ENCODE measurements at regions not wholly inside any gene's neighbourhood (a gene's known extent, or its start where the extent isn't known, plus 50 kb on each side); places are given as distances from the start of the nearest gene placed in this dataset.

DNA sequence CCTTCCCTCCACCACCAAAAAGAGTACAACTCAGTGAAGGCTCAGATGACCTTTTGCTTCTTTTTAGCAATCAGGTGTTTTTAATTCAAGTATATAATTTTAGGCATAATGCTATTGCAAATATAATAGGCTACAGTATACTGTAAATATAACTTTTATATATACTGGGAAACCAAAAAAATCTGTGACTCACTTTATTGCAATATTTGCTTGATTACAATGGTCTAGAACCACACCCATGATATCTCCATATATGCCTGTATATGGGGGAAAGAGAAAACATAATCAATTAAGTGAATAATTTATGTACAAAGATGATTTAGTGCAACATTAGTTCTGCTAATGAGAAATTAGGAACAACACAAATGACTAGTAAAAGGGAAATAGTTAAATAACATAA is 134.3 kb downstream of the TLE3 start:
- H3K79me2 ChIP-seq (ENCODE audit: low read depth), result no peaks in the 10 kb centered on the region
- no peaks in the 10 kb centered on the region for H3K36me3 ChIP-seq (ENCODE audit: low read depth)
- DNase-seq, result no peak
- no peaks in the 10 kb centered on the region for H3K9me2 ChIP-seq (ENCODE audit: insufficient read depth)
- no TSS peak for BruUV-seq (replicated peaks)
- POLR2A ChIA-PET (ENCODE audit: unreplicated experiment), result no interaction called here
- H4K20me1 ChIP-seq (ENCODE audit: insufficient read depth), result no peaks in the 10 kb centered on the region
- intact Hi-C loops (cut with micrococcal nuclease; ENCODE audit: unreplicated experiment), result no loop called here
- no peak overlapping the region for H3K4me2 ChIP-seq
- no peak overlapping the region for H3K4me3 ChIP-seq
- H3K9me3 ChIP-seq (ENCODE audit: insufficient read depth, low read depth), result no peaks in the 10 kb centered on the region
- H3K4me1 ChIP-seq (replicated peaks; ENCODE audit: insufficient read depth), result no peaks in the 10 kb centered on the region
- H2AFZ ChIP-seq, result no peak overlapping the region
- H3K27ac ChIP-seq, result no peak overlapping the region
- TF ChIP-seq, protein P1, sequence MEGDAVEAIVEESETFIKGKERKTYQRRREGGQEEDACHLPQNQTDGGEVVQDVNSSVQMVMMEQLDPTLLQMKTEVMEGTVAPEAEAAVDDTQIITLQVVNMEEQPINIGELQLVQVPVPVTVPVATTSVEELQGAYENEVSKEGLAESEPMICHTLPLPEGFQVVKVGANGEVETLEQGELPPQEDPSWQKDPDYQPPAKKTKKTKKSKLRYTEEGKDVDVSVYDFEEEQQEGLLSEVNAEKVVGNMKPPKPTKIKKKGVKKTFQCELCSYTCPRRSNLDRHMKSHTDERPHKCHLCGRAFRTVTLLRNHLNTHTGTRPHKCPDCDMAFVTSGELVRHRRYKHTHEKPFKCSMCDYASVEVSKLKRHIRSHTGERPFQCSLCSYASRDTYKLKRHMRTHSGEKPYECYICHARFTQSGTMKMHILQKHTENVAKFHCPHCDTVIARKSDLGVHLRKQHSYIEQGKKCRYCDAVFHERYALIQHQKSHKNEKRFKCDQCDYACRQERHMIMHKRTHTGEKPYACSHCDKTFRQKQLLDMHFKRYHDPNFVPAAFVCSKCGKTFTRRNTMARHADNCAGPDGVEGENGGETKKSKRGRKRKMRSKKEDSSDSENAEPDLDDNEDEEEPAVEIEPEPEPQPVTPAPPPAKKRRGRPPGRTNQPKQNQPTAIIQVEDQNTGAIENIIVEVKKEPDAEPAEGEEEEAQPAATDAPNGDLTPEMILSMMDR (conservative IDR thresholded peaks at IDR 0.05), result no peak
- TF ChIP-seq EZH2 (IDR thresholded peaks at IDR 0.05; ENCODE audit: low read depth), result no peak
- CTCF ChIA-PET, result no interaction called here
- no peaks in the 10 kb centered on the region for H3K27me3 ChIP-seq (ENCODE audit: insufficient read depth, low read depth)
- no peaks in the 10 kb centered on the region for H3F3A ChIP-seq (ENCODE audit: insufficient read depth, low read depth)

DNA sequence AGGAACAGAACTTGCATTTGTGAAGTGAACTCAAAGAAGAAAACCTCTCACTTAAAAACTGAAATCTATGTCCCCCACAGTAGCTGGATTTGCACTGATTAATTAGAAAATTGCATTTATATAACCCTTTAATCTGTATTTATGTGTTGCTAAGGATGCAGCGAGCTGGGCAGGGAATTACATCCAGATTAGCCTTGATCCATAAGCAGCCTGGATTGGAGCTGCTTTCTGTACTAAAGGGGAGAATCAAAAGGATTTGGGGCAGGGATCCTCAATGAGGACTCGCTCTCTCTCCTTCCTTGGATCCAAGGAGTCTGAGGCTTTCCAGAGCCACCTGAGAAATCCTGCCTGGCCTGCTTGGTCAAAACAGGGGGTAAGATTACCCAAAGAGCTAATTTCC is 125.9 kb downstream of the TLE3 start:
- CTCF ChIA-PET, result no interaction called here
- intact Hi-C loops (cut with micrococcal nuclease; ENCODE audit: unreplicated experiment), result no loop called here
- no TSS peak for BruUV-seq (replicated peaks)

DNA sequence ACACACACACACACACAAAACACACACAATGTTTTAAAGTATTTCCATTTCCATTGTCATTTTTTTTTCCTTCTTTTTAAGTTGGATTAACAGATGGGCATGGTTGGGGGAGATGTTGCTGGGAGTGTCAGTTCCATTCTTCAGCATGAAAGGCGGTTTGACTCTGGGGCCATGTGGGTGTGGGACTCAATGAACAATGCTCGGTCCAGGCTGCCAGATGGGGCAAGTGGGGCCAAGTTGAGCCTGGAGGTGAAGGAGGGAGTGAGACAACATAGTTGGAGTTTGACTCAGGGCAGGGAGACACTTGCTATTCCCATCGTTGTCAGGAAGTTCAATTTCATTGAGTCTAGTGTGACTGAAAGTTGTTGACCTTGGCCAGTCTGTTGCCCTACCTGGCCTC is 125.3 kb downstream of the TLE3 start:
- H3K79me2 ChIP-seq (ENCODE audit: low read depth), result no peaks in the 10 kb centered on the region
- no peaks in the 10 kb centered on the region for H4K20me1 ChIP-seq (ENCODE audit: insufficient read depth)
- ChIA-PET CTCF (no interaction called here), POLR2A (ENCODE audit: unreplicated experiment) (interaction anchor here (1.0 kb wide), 1 partner anchor 215 kb away, joined by 7 read pairs; no protein-coding TSS in a partner anchor)
- no peak for DNase-seq
- TF ChIP-seq, protein P1 (conservative IDR thresholded peaks at IDR 0.05), result no peak
- no peak for TF ChIP-seq EZH2 (IDR thresholded peaks at IDR 0.05; ENCODE audit: low read depth)
- no peaks in the 10 kb centered on the region for H3K9me2 ChIP-seq (ENCODE audit: insufficient read depth)
- H3K27ac ChIP-seq, result no peak overlapping the region
- H3K4me2 ChIP-seq, result no peak overlapping the region
- H3F3A ChIP-seq (ENCODE audit: insufficient read depth, low read depth), result no peaks in the 10 kb centered on the region
- no peaks in the 10 kb centered on the region for H3K4me1 ChIP-seq (replicated peaks; ENCODE audit: insufficient read depth)
- H3K27me3 ChIP-seq (ENCODE audit: insufficient read depth, low read depth), result 0 out of 2 replicates have a peak, but pooled peaks cover 17% of the 10 kb centered on the region
- no peaks in the 10 kb centered on the region for H3K9me3 ChIP-seq (ENCODE audit: insufficient read depth, low read depth)
- no TSS peak for BruUV-seq (replicated peaks)
- intact Hi-C loops (cut with micrococcal nuclease; ENCODE audit: unreplicated experiment), result no loop called here
- H2AFZ ChIP-seq, result no peak overlapping the region
- H3K4me3 ChIP-seq, result no peak overlapping the region
- no peaks in the 10 kb centered on the region for H3K36me3 ChIP-seq (ENCODE audit: low read depth)

More for the DNA sequence above, 125.9 kb downstream of the TLE3 start:
- Histone ChIP-seq H3K4me3 (no peak overlapping the region), H3K79me2 (ENCODE audit: low read depth) (no peaks in the 10 kb centered on the region), H3F3A (ENCODE audit: insufficient read depth, low read depth) (no peaks in the 10 kb centered on the region), H3K4me1 (replicated peaks; ENCODE audit: insufficient read depth) (no peaks in the 10 kb centered on the region), H3K9me2 (ENCODE audit: insufficient read depth) (no peaks in the 10 kb centered on the region), H3K27ac (no peak overlapping the region), H4K20me1 (ENCODE audit: insufficient read depth) (no peaks in the 10 kb centered on the region), H3K9me3 (ENCODE audit: insufficient read depth, low read depth) (no peaks in the 10 kb centered on the region), H3K36me3 (ENCODE audit: low read depth) (no peaks in the 10 kb centered on the region), H3K4me2 (no peak overlapping the region), H3K27me3 (ENCODE audit: insufficient read depth, low read depth) (0 out of 2 replicates have a peak, but pooled peaks cover 17% of the 10 kb centered on the region), H2AFZ (no peak overlapping the region)
- POLR2A ChIA-PET (ENCODE audit: unreplicated experiment), result no interaction called here
- TF ChIP-seq, protein P1 (conservative IDR thresholded peaks at IDR 0.05), result no peak
- no peak for TF ChIP-seq EZH2 (IDR thresholded peaks at IDR 0.05; ENCODE audit: low read depth)
- DNase-seq, result no peak

Data from PC-9 (cell line).